ENCODE measurements at regions not wholly inside any gene's neighbourhood (a gene's known extent, or its start where the extent isn't known, plus 50 kb on each side); places are given as distances from the start of the nearest gene placed in this dataset.

DNA sequence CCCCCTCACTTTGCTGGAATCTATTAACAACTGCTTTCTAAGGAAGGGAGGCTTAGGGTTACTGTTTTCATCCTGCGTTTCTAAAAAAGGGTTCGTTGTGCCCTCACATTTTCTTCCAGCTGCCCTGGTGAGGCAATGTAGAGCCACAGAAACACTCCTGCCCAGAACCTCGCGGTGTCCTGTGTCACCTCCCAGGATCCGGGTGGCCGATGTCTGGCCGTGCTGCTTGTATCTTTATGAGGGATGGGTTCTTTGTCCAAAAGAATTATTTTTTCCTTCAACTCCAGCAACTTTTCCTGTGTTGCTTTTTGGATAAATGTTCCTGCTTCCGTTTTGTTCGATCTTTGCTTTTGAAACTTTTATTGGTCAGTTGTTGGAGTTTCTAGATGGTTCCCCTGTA is 291.8 kb upstream of the HS6ST1 start:
- TF ChIP-seq, protein P1, sequence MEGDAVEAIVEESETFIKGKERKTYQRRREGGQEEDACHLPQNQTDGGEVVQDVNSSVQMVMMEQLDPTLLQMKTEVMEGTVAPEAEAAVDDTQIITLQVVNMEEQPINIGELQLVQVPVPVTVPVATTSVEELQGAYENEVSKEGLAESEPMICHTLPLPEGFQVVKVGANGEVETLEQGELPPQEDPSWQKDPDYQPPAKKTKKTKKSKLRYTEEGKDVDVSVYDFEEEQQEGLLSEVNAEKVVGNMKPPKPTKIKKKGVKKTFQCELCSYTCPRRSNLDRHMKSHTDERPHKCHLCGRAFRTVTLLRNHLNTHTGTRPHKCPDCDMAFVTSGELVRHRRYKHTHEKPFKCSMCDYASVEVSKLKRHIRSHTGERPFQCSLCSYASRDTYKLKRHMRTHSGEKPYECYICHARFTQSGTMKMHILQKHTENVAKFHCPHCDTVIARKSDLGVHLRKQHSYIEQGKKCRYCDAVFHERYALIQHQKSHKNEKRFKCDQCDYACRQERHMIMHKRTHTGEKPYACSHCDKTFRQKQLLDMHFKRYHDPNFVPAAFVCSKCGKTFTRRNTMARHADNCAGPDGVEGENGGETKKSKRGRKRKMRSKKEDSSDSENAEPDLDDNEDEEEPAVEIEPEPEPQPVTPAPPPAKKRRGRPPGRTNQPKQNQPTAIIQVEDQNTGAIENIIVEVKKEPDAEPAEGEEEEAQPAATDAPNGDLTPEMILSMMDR (IDR thresholded peaks at IDR 0.05): no peak
- TF ChIP-seq POLR2A (IDR thresholded peaks at IDR 0.05): no peak

All from Peyer's patch (tissue), 4 donors.